Neural cell (in vitro differentiated cells): ENCODE measurements at regions not wholly inside any gene's neighbourhood (a gene's known extent, or its start where the extent isn't known, plus 50 kb on each side); places are given as distances from the start of the nearest gene placed in this dataset.
A peak's percentile ranks its signal among the peaks of the same experiment; 100 is the strongest.

ENCODE experiments used
- H2AFZ ChIP-seq: fragments of 200-600, 300-800 bp; sonication (generic), shearing (Covaris generic); 2 replicates; pipeline ENCODE4 v1.6.0; 2014; ENCODE audit warnings: low read depth, mild to moderate bottlenecking, antibody characterized with exemption, low read length, moderate library complexity
- H3F3A ChIP-seq: fragments of 200-600 bp; shearing (Covaris generic); 2 replicates; pipeline ENCODE4 v1.6.1; 2016; ENCODE audit warnings: mild to moderate bottlenecking, moderate library complexity, mixed read lengths, antibody characterized with exemption, low read length; ENCODE audit not compliant: insufficient read depth, poor library complexity, severe bottlenecking
- H3K27ac ChIP-seq: fragments of 200-600, 300-800 bp; sonication (generic), shearing (Covaris generic); 2 replicates; pipeline ENCODE4 v1.5.1; 2014; ENCODE audit warnings: mild to moderate bottlenecking, low read length, moderate library complexity
- H3K27me3 ChIP-seq: fragments of 300-800, 200-600 bp; sonication (generic), shearing (Covaris generic); 2 replicates; pipeline ENCODE4 v1.6.0; 2014; ENCODE audit warnings: mild to moderate bottlenecking, low read depth, low read length, moderate library complexity; ENCODE audit not compliant: insufficient read depth
- H3K36me3 ChIP-seq: fragments of 300-800, 200-600 bp; sonication (generic), shearing (Covaris generic); 2 replicates; pipeline ENCODE4 v1.5.1; 2014; ENCODE audit warnings: mild to moderate bottlenecking, antibody characterized with exemption, low read length, moderate library complexity; ENCODE audit not compliant: insufficient read depth
- H3K4me2 ChIP-seq: fragments of 300-800, 200-600 bp; sonication (generic), shearing (Covaris generic); 2 replicates; pipeline ENCODE4 v1.6.0; 2014; ENCODE audit warnings: mild to moderate bottlenecking, low read length
- H3K4me3 ChIP-seq: fragments of 300-800, 200-600 bp; sonication (generic), shearing (Covaris generic); 2 replicates; pipeline ENCODE4 v1.5.1; 2014; ENCODE audit warnings: mild to moderate bottlenecking, low read length, moderate library complexity
- H3K79me2 ChIP-seq: fragments of 200-600 bp; shearing (Covaris generic); replicated peaks from 2 replicates; pipeline ENCODE4 v1.6.0; 2014; ENCODE audit warnings: mild to moderate bottlenecking, low read length, moderate library complexity; ENCODE audit not compliant: insufficient read depth
- H3K9ac ChIP-seq: fragments of 300-800, 200-600 bp; sonication (generic), shearing (Covaris generic); 2 replicates; pipeline ENCODE4 v1.6.1; 2016; ENCODE audit warnings: mild to moderate bottlenecking, low read length, mixed read lengths
- H3K9me2 ChIP-seq: fragments of 200-600 bp; shearing (Covaris generic); 2 replicates; pipeline ENCODE4 v1.6.1; 2016; ENCODE audit warnings: mild to moderate bottlenecking, low read length, mixed read lengths; ENCODE audit not compliant: insufficient read depth
- H3K9me3 ChIP-seq: fragments of 200-600, 300-800 bp; sonication (generic), shearing (Covaris generic); 2 replicates; pipeline ENCODE4 v1.6.1; 2016; ENCODE audit warnings: mild to moderate bottlenecking, mixed run types, low read length, moderate library complexity, mixed read lengths
- H4K20me1 ChIP-seq: fragments of 200-600 bp; shearing (Covaris generic); 2 replicates; pipeline ENCODE4 v1.6.1; 2016; ENCODE audit warnings: mild to moderate bottlenecking, mixed run types; ENCODE audit not compliant: insufficient read depth
- EP300 ChIP-seq: fragments of 450-650 bp; conservative IDR thresholded peaks from 2 replicates; pipeline ENCODE4 v1.6.1; 2014; ENCODE audit warnings: antibody characterized with exemption, mild to moderate bottlenecking, moderate library complexity; ENCODE audit not compliant: poor library complexity, severe bottlenecking
- EZH2 ChIP-seq: fragments of 200-600, 300-800 bp; shearing (Covaris generic), sonication (generic); IDR thresholded peaks from 2 replicates; pipeline ENCODE4 v1.6.1; 2014; ENCODE audit warnings: antibody characterized with exemption, low read length, borderline replicate concordance, mild to moderate bottlenecking; ENCODE audit not compliant: insufficient read depth, poor library complexity, severe bottlenecking
- MXI1 ChIP-seq: fragments of 450-650 bp; conservative IDR thresholded peaks from 2 replicates; pipeline ENCODE4 v1.6.1; 2014; ENCODE audit warnings: antibody characterized with exemption, mild to moderate bottlenecking; ENCODE audit not compliant: poor library complexity, severe bottlenecking
- POLR2AphosphoS5 ChIP-seq: IDR thresholded peaks from 2 replicates; pipeline ENCODE4 v1.6.1; 2012
- RAD21 ChIP-seq: fragments of 450-650 bp; conservative IDR thresholded peaks from 2 replicates; pipeline ENCODE4 v1.6.1; 2014; ENCODE audit warnings: antibody characterized with exemption, mild to moderate bottlenecking, moderate library complexity
- SMC3 ChIP-seq: fragments of 450-650 bp; conservative IDR thresholded peaks from 2 replicates; pipeline ENCODE4 v1.6.1; 2014; ENCODE audit warnings: antibody characterized with exemption, mild to moderate bottlenecking, moderate library complexity; ENCODE audit not compliant: poor library complexity
- TAF1 ChIP-seq: IDR thresholded peaks from 2 replicates; pipeline ENCODE4 v1.6.1; 2012; ENCODE audit warnings: low read depth
- TF ChIP-seq, protein P1 (sequence below): IDR thresholded peaks from 2 replicates; pipeline ENCODE4 v1.6.1; 2012; ENCODE audit warnings: borderline replicate concordance
- TF ChIP-seq, protein P2 (sequence below): fragments of 450-650 bp; IDR thresholded peaks from 2 replicates; pipeline ENCODE4 v1.5.1; 2014; ENCODE audit warnings: antibody characterized with exemption, mild to moderate bottlenecking, moderate library complexity; ENCODE audit not compliant: poor library complexity, severe bottlenecking

DNA sequence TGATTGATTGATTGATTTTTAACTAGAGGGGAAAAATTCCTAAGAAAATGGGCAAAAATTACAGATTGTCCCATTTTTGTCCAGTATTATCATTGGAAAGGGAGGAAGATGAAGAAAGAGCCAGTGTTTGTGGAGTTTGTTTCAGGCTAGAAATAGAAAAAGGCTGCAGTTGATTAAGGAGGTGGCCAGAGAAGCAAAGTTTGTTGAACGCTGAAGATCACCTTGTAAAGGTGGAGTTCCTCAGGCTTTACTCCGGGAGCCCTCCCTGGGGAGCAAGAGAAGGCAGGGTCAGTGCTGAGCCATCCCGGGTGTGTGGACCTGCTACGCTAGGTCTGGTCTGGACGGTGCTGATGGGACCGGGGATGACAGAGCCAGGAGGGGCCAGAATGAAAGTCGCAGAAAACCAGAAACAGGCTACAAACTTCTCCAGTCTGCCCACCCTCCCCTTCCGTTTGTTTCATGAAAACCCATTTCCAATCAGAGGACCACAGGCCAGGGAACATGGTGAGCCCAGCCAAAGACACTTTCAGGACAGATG lies 222.6 kb upstream of the FOXF1 start:
- peak overlapping the region; percentile 59 for H3K4me3 ChIP-seq
- no peaks in the 10 kb centered on the region for H3K9me3 ChIP-seq
- H3K27me3 ChIP-seq, result peaks cover 87% of the 10 kb centered on the region
- no peaks in the 10 kb centered on the region for H4K20me1 ChIP-seq
- H3K36me3 ChIP-seq, result no peaks in the 10 kb centered on the region
- no peaks in the 10 kb centered on the region for H3F3A ChIP-seq
- H3K9ac ChIP-seq, result no peak overlapping the region
- H3K9me2 ChIP-seq, result no peaks in the 10 kb centered on the region
- TF ChIP-seq EP300 (no peak), TAF1 (no peak), MXI1 (no peak)
- TF ChIP-seq, protein P1, sequence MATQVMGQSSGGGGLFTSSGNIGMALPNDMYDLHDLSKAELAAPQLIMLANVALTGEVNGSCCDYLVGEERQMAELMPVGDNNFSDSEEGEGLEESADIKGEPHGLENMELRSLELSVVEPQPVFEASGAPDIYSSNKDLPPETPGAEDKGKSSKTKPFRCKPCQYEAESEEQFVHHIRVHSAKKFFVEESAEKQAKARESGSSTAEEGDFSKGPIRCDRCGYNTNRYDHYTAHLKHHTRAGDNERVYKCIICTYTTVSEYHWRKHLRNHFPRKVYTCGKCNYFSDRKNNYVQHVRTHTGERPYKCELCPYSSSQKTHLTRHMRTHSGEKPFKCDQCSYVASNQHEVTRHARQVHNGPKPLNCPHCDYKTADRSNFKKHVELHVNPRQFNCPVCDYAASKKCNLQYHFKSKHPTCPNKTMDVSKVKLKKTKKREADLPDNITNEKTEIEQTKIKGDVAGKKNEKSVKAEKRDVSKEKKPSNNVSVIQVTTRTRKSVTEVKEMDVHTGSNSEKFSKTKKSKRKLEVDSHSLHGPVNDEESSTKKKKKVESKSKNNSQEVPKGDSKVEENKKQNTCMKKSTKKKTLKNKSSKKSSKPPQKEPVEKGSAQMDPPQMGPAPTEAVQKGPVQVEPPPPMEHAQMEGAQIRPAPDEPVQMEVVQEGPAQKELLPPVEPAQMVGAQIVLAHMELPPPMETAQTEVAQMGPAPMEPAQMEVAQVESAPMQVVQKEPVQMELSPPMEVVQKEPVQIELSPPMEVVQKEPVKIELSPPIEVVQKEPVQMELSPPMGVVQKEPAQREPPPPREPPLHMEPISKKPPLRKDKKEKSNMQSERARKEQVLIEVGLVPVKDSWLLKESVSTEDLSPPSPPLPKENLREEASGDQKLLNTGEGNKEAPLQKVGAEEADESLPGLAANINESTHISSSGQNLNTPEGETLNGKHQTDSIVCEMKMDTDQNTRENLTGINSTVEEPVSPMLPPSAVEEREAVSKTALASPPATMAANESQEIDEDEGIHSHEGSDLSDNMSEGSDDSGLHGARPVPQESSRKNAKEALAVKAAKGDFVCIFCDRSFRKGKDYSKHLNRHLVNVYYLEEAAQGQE, result no peak
- no peaks in the 10 kb centered on the region for H3K79me2 ChIP-seq
- no peak overlapping the region for H2AFZ ChIP-seq
- H3K27ac ChIP-seq, result no peak overlapping the region
- no peak overlapping the region for H3K4me2 ChIP-seq

DNA sequence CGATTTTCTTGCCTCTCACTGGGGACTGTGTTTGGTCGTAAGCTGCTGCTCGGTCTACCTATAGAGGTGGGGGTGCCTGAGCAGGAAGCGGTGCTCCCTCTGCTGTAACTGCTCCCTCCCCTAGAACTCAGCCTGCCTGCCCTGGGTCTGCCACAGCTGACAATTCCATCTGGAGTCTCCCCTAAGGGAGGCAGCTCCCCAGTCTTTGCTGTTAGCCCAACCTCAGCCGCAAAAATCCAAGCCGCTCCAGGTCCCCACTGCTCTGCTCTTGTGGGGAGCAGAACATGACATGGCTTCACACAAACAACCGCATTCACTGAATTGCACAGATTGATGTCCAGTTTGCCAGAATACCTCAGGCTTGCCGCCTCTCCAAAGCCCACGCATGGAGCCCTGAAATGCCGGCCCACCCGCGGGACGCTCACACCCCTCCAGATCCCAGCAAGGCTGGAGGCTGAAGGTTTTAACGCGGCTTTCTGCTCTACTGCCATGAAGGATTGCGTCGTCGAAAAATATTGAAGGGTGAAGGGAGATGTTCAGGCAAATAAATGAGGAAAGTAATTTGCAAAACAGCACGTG lies 221.5 kb upstream of the FOXF1 start:
- H3K79me2 ChIP-seq, result no peaks in the 10 kb centered on the region
- H3K4me2 ChIP-seq, result no peak overlapping the region
- no peaks in the 10 kb centered on the region for H3K9me3 ChIP-seq
- H3F3A ChIP-seq, result no peaks in the 10 kb centered on the region
- H3K9ac ChIP-seq, result no peak overlapping the region
- TF ChIP-seq RAD21 (no peak), POLR2AphosphoS5 (no peak), EP300 (no peak), SMC3 (no peak), MXI1 (no peak), EZH2 (no peak), TAF1 (no peak)
- TF ChIP-seq, protein P2, sequence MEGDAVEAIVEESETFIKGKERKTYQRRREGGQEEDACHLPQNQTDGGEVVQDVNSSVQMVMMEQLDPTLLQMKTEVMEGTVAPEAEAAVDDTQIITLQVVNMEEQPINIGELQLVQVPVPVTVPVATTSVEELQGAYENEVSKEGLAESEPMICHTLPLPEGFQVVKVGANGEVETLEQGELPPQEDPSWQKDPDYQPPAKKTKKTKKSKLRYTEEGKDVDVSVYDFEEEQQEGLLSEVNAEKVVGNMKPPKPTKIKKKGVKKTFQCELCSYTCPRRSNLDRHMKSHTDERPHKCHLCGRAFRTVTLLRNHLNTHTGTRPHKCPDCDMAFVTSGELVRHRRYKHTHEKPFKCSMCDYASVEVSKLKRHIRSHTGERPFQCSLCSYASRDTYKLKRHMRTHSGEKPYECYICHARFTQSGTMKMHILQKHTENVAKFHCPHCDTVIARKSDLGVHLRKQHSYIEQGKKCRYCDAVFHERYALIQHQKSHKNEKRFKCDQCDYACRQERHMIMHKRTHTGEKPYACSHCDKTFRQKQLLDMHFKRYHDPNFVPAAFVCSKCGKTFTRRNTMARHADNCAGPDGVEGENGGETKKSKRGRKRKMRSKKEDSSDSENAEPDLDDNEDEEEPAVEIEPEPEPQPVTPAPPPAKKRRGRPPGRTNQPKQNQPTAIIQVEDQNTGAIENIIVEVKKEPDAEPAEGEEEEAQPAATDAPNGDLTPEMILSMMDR, result no peak
- TF ChIP-seq, protein P1, result no peak
- no peaks in the 10 kb centered on the region for H4K20me1 ChIP-seq
- peaks cover 87% of the 10 kb centered on the region for H3K27me3 ChIP-seq
- H3K36me3 ChIP-seq, result no peaks in the 10 kb centered on the region
- H3K4me3 ChIP-seq, result peak overlapping the region; percentile 24
- H3K9me2 ChIP-seq, result no peaks in the 10 kb centered on the region
- H3K27ac ChIP-seq, result no peak overlapping the region
- H2AFZ ChIP-seq, result no peak overlapping the region
